Inferior parietal cortex (tissue), 1 donor: ENCODE measurements at regions not wholly inside any gene's neighbourhood (a gene's known extent, or its start where the extent isn't known, plus 50 kb on each side); places are given as distances from the start of the nearest gene placed in this dataset.

Source experiments
- DNase-seq: peaks from one replicate; pipeline ENCODE4 v3.0.0-alpha.2; 2016; ENCODE audit errors: extremely low spot score

GRCh38 chr2:220277445-220277975, 650.1 kb downstream of the SLC4A3 start:
- DNase-seq = no peak

- no peak for DNase-seq
Observed at GRCh38 chr2:220278022-220278421, 650.6 kb downstream of the SLC4A3 start.

- no peak for DNase-seq
Observed at GRCh38 chr2:220279372-220279771, 651.9 kb downstream of the SLC4A3 start.

GRCh38 chr2:220279840-220280239, 652.4 kb downstream of the SLC4A3 start:
- no peak for DNase-seq

GRCh38 chr2:220280736-220281135, 653.3 kb downstream of the SLC4A3 start:
- DNase-seq = no peak

GRCh38 chr2:220281771-220282170, 654.3 kb downstream of the SLC4A3 start:
- DNase-seq = no peak

- no peak for DNase-seq
Observed at GRCh38 chr2:220282236-220282635, 654.8 kb downstream of the SLC4A3 start.

GRCh38 chr2:220293966-220294365, 666.5 kb downstream of the SLC4A3 start:
- DNase-seq = no peak

- DNase-seq = no peak
Observed at GRCh38 chr2:220296174-220296573, 668.7 kb downstream of the SLC4A3 start.

- DNase-seq = no peak
Observed at GRCh38 chr2:220297093-220297492, 669.7 kb downstream of the SLC4A3 start.

- DNase-seq = no peak
Observed at GRCh38 chr2:220300806-220301205, 673.4 kb downstream of the SLC4A3 start.

GRCh38 chr2:220302756-220303155, 675.3 kb downstream of the SLC4A3 start:
- DNase-seq = no peak

GRCh38 chr2:220309215-220309614, 681.8 kb downstream of the SLC4A3 start:
- no peak for DNase-seq

- DNase-seq = peak; percentile 59
Observed at GRCh38 chr2:220310451-220310861, 683.0 kb downstream of the SLC4A3 start.

- DNase-seq = no peak
Observed at GRCh38 chr2:220315098-220315823, 687.8 kb downstream of the SLC4A3 start.

GRCh38 chr2:220318037-220318436, 690.6 kb downstream of the SLC4A3 start:
- DNase-seq = no peak

- DNase-seq = no peak
Observed at GRCh38 chr2:220318508-220318907, 691.1 kb downstream of the SLC4A3 start.

GRCh38 chr2:220320326-220320725, 692.9 kb downstream of the SLC4A3 start:
- no peak for DNase-seq

GRCh38 chr2:220332886-220333285, 705.5 kb downstream of the SLC4A3 start:
- no peak for DNase-seq

GRCh38 chr2:220334210-220334609, 706.8 kb downstream of the SLC4A3 start:
- DNase-seq = no peak

- DNase-seq = no peak
Observed at GRCh38 chr2:220334871-220335590, 707.6 kb downstream of the SLC4A3 start.

- no peak for DNase-seq
Observed at GRCh38 chr2:220335591-220335915, 708.1 kb downstream of the SLC4A3 start.

- DNase-seq = no peak
Observed at GRCh38 chr2:220336771-220337170, 709.3 kb downstream of the SLC4A3 start.
